Activated CD4-positive, alpha-beta T cell treated with anti-CD3 and anti-CD28 coated beads for 48 hours (primary cell): ENCODE measurements at regions not wholly inside any gene's neighbourhood (a gene's known extent, or its start where the extent isn't known, plus 50 kb on each side); places are given as distances from the start of the nearest gene placed in this dataset.

Experiments used
- DNase-seq: peaks from one replicate; pipeline ENCODE4 v3.0.0-alpha.2; 2020

DNA sequence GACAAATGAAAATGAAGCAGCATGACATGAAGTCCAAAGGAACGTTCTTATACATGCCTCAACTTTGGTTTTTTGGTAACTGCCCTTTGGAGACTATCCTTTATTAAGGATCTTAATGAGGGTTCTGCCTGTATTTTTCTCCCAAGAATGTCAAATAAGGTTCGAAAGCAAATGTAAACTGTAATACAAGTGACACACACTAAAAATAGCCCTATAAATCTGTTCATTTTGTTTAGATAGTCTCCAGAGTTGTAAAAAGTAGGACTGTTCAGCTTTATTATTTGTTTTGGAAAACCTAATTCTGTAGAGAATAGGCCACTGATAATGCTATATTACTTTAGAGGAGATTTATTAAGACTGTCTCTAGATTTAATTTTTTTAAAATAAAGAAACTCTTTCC, 80.5 kb upstream of the CDIN1 start:
- DNase-seq = no peak

DNA sequence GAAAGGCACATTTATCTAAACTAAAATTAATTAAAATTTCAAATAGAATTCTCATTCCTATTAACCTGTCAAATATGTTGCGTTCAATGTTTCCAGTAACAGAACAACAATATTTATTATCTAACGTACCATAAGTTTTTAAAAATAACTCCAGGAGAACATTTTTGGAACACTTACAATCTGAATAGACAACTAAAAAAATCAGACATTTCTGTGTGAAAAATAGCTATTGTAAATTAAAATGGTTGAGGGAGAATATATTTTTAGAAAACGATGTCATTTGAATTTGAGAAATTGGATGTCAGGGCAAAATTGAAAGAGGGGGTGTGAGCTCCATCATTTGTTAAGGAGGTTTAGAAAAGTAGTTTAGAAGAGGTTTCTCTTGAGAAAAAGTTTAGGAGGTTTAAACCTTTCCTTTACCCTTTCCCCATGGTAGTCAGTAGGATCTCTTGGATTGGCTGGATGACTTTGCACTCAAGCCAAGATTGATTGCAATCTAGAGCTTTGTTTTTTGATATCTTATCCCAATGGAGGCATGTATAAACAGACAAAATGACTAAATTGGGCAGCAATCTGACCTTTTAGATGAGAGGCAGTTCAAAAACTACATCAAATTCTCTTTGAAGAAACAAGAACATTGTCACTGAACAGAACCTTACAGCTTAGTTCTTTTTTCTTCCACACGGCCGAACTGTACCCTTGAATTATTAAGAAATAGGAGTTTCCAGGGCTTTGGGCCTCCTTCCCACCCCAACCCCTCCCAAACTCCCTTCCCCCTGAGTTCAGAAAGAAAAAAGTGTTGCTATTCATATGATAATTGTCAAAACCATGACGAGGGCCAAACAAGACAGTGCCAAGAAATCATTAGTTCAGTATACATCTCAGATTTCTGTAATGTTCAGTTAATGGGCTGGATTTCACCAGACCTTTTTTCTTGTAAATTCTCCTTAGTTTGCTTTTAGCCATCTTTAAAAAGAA, 79.7 kb upstream of the CDIN1 start:
- no peak for DNase-seq

DNA sequence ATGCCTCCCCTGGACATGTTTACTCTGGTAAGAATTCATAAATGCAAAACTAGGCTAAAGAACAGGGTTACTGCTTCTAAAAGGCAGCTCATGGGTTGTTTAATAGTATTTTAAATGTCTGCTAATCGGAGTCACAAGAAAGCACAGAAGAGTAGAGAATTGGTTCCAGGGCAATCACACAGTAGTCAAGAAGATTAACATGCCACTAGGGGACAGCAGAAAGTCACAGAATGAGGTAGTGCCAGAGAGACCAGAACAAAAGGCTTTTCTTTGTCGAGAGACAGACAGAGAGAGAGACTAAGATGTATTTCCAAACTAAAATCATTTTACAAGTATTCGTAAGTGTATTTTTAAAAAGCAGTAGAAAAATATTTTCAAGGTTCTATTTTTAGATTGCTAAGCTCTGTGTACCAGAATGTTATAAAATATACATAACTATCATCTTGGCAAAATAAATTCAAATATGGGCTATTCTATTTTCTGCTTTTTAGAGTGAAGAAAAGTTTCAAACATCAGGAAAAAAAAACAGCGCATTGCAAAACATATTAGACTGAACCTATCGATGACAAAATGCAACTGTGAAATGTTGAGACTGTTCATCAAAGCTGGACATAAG, 78.3 kb upstream of the CDIN1 start:
- peak; percentile 2 for DNase-seq

DNA sequence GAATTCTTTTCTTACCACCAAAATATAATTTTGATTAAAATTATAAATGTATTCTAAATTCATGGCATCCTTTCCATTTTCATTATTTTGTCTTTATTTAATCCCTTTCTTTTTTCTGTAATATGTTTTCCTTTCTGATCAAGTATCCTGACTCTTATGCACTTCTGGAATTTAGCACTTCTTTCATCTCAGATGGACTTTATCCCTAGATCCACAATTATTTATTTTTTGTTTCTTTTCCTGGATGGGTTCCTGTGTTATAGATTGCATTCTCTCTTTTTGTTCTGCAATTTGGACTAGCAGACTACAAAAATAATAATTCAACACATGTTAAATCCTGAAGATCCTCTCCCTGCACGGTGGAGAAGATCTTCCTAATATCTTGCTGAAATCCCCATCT, 76.9 kb upstream of the CDIN1 start:
- DNase-seq = no peak

DNA sequence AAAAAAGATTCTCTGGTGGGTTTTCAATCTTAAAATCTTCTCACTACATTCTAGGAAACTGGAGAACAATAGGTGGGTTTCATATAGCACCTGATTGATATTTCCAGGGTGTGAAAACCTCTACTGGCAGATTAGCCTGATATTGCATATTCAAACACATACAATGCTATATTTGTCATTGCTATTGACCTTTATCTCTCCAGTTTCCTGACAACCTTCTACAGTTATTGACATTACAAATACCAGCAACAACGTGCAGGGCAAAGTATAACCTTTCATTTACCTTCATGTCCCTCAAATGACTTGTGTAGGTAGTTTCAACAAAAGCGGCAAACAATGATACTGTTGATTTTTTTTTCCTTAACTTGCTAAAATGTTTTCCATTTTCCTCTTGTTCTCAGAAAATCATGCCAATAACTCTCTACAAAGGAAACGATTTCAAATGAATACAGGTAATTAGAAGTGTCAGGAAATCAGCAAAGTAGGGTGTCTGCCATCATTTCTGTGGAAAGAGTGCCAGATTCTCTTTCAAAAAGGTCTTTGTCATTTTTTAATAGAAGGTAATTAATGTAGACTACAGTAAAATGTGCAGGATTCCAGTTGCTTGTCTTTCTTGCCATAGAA, 72.6 kb upstream of the CDIN1 start:
- DNase-seq = no peak

DNA sequence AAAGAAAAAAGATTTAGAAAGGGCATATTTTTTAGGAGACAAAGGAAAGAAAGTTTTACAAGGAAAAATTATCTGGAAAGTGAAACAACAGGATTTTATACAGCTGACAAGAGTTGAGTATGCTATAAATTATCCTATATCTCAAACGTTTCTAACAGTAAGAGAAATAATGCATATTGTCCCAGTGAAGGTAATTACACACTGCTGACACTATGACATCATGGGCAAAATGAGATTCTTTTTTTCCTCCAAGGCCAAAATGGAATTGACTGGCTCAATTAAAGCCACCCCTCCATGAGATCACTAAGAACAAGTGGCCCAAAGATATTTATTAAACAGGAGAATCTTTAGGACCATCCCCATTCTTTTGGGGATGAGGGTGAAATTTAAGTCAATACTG, 72.0 kb upstream of the CDIN1 start:
- no peak for DNase-seq

DNA sequence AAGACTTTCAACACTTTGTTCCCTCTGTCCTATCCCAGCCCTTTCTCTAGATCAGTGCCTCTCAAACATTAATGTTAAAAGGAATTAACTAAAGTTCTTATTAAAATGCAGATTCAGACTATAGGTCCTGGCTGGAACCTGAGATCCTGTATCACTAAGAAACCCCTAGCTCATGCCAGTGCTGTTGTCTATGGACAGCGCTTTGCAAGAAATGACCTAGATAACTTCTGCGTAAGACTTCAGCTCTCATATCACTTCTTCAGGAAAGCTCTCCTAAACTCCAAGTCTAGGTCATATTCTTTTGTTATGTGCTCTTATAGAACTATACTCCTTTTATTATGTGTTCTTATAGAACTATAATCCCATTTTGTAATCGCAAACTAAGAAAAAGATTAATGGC, 67.8 kb upstream of the CDIN1 start:
- no peak for DNase-seq

DNA sequence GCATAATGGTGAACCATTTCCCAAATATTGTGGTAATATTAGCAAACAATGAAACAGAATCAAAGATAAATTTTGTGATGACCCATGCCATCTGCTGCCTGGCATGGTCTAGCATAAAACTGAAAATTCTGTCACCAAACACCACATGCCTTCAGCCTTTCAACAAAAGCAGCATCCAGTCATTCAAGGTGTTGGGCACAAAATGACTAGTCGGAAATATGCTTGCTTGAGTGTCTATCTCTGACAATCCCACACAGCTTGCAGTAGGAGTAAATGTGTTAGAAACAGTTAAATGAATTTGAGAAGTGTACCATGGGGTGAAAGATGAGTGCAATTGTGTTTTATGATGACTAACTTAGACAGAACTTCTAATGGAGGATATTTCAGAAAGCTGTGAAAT, 61.7 kb upstream of the CDIN1 start:
- DNase-seq = no peak

DNA sequence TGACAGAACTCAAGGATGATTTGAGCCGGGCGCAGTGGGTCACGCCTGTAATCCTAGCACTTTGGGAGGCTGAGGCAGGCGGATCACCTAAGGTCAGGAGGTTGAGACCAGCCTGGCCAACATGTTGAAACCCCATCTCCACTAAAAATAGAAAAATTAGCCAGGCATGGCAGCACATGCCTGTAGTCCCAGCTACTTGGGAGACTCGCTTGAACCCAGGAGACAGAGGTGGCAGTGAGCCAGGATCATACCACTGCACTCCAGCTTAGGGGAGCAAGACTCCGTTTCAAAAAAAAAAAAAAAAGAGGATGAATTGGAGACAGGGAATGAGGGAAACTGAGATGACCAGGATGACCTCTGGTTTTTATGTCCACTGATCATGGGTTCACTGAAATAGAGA, 60.4 kb upstream of the CDIN1 start:
- DNase-seq = no peak

DNA sequence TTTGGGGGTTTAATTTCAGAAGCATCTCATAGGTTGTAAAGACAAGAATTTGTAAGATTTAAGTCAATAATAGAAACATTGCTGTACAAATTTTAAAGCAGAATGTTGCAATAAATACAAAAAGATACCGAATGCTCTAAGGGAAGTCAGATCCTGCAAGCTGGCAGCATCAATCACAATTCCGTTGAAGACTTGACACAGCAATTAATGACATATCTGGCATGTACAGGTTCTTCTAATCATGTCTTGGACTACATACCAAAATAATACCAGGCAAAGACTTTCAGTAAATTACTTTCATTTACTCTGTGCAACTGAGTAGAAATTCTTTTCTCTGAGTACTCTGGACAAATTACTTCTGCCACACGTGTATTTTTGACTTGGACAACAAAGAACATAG, 54.0 kb upstream of the CDIN1 start:
- DNase-seq = no peak

DNA sequence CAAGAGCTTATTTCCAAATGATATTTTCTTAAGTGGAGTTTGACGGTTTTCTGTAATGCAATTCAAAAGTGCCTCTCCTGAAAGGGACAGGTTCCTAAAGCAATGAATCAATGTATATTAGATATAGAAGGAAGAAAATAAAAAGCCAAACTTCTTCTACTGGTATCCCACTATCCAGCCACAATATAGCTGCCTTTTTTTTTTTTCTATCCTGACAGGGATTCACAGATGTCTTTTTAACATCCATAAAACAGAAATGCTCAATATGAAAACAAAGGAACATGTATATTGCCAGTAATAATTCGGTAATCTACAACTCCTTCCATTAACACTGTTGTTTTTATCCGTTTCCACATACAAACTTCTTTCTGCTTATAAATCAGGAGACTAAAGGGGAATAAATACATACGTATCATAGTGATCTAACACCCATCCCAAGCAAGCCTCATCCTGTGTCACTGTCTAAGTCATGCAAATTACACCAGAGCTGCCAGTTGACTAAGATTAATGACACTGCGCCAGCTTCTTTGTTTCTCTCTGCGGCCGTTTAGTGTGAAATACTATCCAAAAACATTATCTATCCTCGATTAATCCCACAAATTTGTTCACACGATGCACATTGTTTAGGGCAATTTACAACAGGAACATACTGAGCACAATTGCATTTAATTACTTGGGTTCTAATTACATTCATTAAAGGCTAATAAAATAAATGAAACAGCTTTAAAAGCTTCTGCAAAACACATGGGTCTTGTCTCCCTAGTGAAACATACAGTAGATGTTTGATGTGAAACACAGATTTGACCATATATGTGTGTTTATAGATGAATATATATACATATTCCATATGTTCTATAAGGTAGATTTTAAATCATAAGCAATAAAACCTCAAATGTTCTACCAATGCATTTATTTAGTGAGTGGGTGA, 51.9 kb upstream of the CDIN1 start:
- DNase-seq = no peak

DNA sequence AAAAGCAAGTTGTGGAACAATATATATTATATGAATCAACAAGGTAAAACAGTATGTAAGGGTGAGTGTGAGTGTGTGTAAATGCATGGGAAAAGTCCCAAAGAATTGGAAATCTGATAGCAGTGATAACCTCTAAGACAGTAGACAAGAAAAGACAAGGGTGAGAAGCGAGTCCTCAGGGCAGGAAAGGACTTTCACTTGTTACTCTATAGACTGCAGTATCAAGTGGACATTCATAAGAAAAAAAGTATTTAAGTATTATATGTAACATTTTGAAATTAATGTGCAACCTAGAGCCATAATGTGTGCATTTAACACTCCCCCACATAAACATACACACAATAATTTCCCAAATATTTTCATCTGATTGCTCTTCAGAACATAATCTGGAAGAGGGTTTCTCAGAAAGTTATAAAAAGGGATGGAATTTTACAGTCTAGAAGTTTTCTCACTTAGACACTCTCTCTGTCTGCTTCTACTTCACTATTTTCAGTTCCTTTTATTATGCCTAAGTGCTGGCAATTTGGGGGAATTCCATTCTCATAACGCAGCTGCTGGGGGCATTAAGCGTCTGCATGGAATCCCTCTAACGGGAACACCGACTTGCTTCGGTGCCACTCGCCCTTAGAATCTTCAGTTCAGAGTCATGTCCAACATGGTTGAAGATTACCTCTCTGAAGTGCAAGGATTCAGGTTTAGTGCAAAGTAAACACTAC, 50.0 kb upstream of the CDIN1 start:
- DNase-seq = no peak
